Hepatocyte (in vitro differentiated cells): ENCODE measurements at regions not wholly inside any gene's neighbourhood (a gene's known extent, or its start where the extent isn't known, plus 50 kb on each side); places are given as distances from the start of the nearest gene placed in this dataset.

Experiments used
- CTCF ChIP-seq: fragments of 200-600 bp; sonication (generic); IDR thresholded peaks from 2 replicates; pipeline ENCODE4 v1.5.1; 2016; ENCODE audit warnings: antibody characterized with exemption, mild to moderate bottlenecking; ENCODE audit not compliant: poor library complexity
- EZH2 ChIP-seq: fragments of 200-600 bp; sonication (generic); IDR thresholded peaks from 2 replicates; pipeline ENCODE4 v1.6.1; 2016; ENCODE audit warnings: antibody characterized with exemption, mild to moderate bottlenecking, borderline replicate concordance
- EZH2phosphoT487 ChIP-seq: fragments of 200-600 bp; sonication (generic); IDR thresholded peaks from one replicate; pipeline ENCODE4 v1.6.1; 2018; ENCODE audit warnings: antibody characterized with exemption, mild to moderate bottlenecking, low read depth, moderate library complexity; ENCODE audit not compliant: unreplicated experiment, severe bottlenecking

DNA sequence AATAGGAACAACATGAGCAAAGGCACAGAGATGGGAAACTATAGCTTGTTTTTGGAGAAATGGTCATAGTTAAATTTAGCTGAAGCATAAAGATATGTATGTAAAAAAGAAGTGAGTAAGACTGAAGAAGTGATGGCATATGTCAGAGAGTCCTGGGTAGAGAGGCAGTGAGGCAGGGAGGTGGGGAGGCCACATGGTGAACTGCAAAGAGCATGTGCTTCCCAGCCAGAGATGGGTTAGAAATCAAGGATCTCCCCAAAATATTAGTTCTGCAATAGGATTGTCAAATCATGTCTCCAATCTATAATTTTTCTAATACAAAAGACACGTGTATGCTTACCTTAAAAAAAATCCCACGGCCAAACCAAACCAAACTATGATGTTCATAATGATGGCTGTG, 82.1 kb upstream of the STXBP6 start:
- TF ChIP-seq CTCF, result no peak
- no peak for TF ChIP-seq EZH2
- no peak for TF ChIP-seq EZH2phosphoT487
